HL-60 (cell line): ENCODE measurements at regions not wholly inside any gene's neighbourhood (a gene's known extent, or its start where the extent isn't known, plus 50 kb on each side); places are given as distances from the start of the nearest gene placed in this dataset.

Experiments
- DNase-seq, 2 experiments: peaks; one replicate each; pipeline ENCODE4 v3.0.0-alpha.2; 2010 to 2020; ENCODE audit warnings: low read depth in 1 of 2, low spot score in 1 of 2
- H3K27ac ChIP-seq: fragments of 250-450 bp; sonication (Bioruptor Pico); replicated peaks from 2 replicates; pipeline ENCODE4 v1.5.1; 2020; ENCODE audit warnings: mild to moderate bottlenecking, moderate library complexity
- H3K27me3 ChIP-seq: fragments of 250-450 bp; sonication (Bioruptor Pico); 2 replicates; pipeline ENCODE4 v1.5.1; 2021; ENCODE audit warnings: mild to moderate bottlenecking, moderate library complexity; ENCODE audit not compliant: insufficient read depth, poor library complexity, severe bottlenecking
- H3K4me3 ChIP-seq: replicated peaks from 2 replicates; pipeline ENCODE4 v1.5.1; 2011; ENCODE audit warnings: mild to moderate bottlenecking, control low read depth, low read length; ENCODE audit not compliant: insufficient read depth
- CTCF ChIP-seq: IDR thresholded peaks from one replicate; pipeline ENCODE4 v1.5.1; 2011; ENCODE audit warnings: low read length, control low read depth, inconsistent platforms; ENCODE audit not compliant: insufficient read depth
- GABPA ChIP-seq: IDR thresholded peaks from 2 replicates; pipeline ENCODE4 v1.6.1; 2012; ENCODE audit warnings: low read depth
- POLR2AphosphoS5 ChIP-seq: IDR thresholded peaks from 2 replicates; pipeline ENCODE4 v1.6.1; 2012; ENCODE audit warnings: low read depth
- REST ChIP-seq: IDR thresholded peaks from 2 replicates; pipeline ENCODE4 v1.6.1; 2012; ENCODE audit warnings: low read depth; ENCODE audit not compliant: insufficient replicate concordance
- SPI1 ChIP-seq: IDR thresholded peaks from 2 replicates; pipeline ENCODE4 v1.6.1; 2012; ENCODE audit warnings: low read depth, mild to moderate bottlenecking, borderline replicate concordance

- Histone ChIP-seq H3K27ac (no peak overlapping the region), H3K4me3 (no peak overlapping the region), H3K27me3 (no peaks in the 10 kb centered on the region)
- no peak for DNase-seq
- no peak for TF ChIP-seq CTCF
- no peak for TF ChIP-seq GABPA
- TF ChIP-seq REST = no peak
- no peak for TF ChIP-seq SPI1
- no peak for TF ChIP-seq POLR2AphosphoS5
These were observed 196.8 kb upstream of the PDE1C start for GRCh38 chr7:32266932-32267475.

- Histone ChIP-seq H3K27ac (no peak overlapping the region), H3K4me3 (no peak overlapping the region), H3K27me3 (no peaks in the 10 kb centered on the region)
- no peak for TF ChIP-seq CTCF
- TF ChIP-seq GABPA = no peak
- TF ChIP-seq SPI1 = no peak; the same call in 1 of the 2 replicates
- no peak for TF ChIP-seq REST
- TF ChIP-seq POLR2AphosphoS5 = no peak
- DNase-seq = no peak
These were observed 194.6 kb upstream of the PDE1C start for GRCh38 chr7:32264702-32265284.

GRCh38 chr7:32263611-32264010 lies 193.4 kb upstream of the PDE1C start:
- no peaks in the 10 kb centered on the region for H3K27me3 ChIP-seq

More at GRCh38 chr7:32263611-32264010, 193.4 kb upstream of the PDE1C start:
- Histone ChIP-seq H3K27ac (no peak overlapping the region), H3K4me3 (no peak overlapping the region)
- TF ChIP-seq SPI1 (no peak), POLR2AphosphoS5 (no peak), GABPA (no peak), REST (no peak), CTCF (no peak)
- DNase-seq = no peak
